GM21423 (cell line): ENCODE measurements at regions not wholly inside any gene's neighbourhood (a gene's known extent, or its start where the extent isn't known, plus 50 kb on each side); places are given as distances from the start of the nearest gene placed in this dataset.

ENCODE experiments used
- ATAC-seq: cut with Tn5 transposase; IDR thresholded peaks from one replicate; pipeline ENCODE4 v1.9.1; 2021; ENCODE audit warnings: mild to moderate bottlenecking, moderate library complexity; ENCODE audit not compliant: unreplicated experiment

GRCh38 chr15:96414875-96415274 lies 84.4 kb downstream of the NR2F2 start:
- no peak for ATAC-seq

- ATAC-seq: no peak
Observed at GRCh38 chr15:96415513-96416217, 85.2 kb downstream of the NR2F2 start.

DNA sequence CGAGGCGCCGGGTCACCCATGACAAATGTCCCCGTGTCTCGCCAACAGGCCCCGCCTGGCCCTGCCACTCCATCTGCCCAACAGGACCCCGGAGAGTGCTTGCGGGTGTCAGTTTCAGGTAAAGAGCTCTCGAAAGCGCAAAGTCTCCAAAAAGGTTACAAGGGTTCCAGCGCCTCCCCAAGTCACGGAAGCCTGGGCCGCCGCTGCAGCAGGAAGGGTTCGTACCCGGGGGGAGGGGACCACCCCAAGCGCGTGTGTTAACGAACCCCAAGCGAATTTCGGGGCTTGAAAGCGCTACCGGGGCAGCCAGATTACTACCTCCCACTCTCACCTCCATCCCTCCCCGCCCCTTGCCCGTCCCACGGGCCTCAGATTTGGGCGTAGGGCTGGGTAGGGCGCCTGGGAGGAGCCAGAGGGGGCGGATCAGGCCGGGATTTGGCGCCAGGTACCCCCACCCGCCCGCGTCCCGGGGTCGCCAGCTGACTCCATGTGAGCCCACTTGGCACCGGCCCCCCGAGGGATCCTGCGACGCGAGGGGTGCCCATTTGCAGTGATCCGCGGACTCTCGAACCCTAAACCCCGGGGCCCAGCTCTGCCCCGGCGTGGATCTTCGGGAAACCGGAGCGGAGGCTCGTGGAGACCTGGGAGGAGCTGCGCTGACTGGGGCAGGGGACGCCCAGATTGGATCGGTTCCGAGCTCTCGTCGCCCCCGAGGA lies 85.9 kb downstream of the NR2F2 start:
- no peak for ATAC-seq

DNA sequence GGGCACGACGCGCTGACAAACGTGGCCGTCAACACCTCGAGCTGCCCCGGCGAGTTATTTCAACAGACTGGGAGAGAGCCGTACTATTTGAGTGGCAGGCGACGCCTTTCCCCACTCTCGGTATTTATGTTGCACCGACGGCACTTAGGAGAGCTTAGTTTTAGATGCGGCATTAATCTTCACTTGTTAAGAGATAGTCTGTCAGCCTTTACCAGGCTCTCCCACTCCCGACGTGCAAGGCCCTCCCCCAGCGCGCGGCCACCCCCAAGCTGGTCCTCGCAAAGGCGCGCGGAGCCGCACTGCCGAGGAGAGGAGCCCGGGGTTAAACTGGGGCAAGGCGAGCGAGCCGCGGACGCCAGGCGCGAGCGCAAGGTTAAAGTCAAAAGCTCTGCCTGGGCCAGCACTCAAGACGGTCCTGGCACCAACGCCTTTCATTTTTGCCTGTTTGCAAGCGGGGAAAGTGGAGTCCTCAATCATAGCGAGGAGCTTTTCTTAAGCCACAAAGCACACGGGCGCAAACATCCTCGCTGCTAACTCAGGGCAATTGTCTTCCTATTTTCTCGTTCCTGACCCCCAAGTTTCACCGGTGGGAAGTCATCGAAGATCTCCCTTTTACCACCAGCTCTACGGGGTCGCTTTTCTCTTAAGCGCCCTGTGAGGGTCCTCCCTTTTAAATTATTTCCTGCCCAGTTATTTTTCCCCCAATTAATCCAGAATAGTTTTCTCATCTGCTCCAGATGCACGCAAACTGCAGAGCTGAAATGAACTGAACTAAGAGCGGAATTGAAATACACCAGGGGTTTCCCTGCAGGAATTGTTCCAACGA lies 86.6 kb downstream of the NR2F2 start:
- no peak for ATAC-seq

DNA sequence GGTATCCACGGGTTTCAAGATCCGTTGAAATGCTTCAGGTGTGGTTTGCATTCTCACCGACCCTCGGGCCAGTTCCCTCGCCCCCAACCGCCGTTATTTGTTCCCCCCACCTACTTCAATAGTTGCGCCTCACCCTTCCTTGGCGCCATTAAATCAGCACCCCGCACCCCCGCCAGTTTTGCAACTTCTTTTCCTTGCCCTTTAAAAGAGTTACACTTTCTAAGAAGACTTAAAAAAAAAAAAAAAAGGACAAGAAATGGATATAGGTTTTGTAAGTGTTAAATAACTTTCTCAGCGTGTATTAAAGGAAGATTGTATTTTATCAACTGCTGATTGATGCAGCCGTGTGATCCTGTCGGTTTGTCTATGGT lies 87.2 kb downstream of the NR2F2 start:
- no peak for ATAC-seq

DNA sequence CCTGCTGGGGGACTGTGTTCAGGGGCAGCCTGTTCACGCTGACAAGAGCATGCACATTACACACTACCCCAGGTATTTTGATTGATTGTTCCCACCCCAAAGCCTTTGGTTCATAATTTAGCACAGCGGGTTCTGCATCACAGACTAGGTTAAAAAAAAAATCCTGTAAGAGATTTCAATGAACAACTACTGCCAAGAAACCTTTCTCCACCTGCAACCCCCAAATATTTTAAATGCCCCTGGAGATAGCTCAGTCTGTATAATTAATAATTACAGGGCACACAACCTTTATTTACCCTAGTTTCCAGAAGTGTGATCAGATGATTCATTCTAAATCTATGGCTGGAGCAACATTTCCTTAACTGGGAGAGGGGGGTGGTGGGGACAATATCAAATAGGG lies 87.6 kb downstream of the NR2F2 start:
- no peak for ATAC-seq

- no peak for ATAC-seq
Observed at GRCh38 chr15:96421178-96421601, 90.7 kb downstream of the NR2F2 start.

- no peak for ATAC-seq
Observed at GRCh38 chr15:96422125-96422524, 91.6 kb downstream of the NR2F2 start.

DNA sequence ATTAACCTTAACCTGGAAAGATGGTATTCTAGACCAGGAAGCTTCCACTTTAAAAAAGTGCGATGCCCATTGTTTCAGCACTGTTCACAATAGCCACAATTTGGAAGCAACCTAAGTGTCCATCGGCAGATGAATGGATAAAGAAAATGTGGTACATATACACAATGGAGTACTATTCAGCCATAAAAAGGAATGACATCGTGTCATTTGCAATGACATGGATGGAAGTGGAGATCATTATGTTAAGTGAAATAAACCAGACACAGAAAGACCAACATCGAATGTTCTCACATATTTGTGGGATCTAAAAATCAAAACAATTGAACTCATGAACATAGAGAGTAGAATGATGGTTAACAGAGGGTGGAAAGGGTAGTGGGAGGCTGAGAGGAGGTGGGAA lies 94.2 kb downstream of the NR2F2 start:
- ATAC-seq: no peak

GRCh38 chr15:96428742-96429141 lies 98.2 kb downstream of the NR2F2 start:
- ATAC-seq: no peak

DNA sequence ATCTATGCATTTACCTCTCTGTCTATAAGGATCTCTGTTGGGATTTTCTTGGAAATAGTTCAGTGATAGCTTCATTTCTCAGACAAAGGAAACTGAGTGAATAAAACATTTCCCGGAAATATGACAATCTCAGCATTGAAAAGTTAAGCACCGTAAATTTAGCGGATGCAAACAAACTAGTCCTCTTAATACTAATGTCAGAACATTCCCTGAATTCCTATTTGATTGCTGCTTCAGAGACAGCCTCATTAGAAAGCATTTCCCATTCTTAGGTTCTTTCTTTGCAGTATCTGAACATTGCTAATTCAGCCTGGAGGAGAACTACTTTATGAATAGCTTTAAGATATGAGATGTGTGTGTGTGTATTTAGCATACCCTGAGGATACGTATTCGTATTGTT lies 101.3 kb downstream of the NR2F2 start:
- no peak for ATAC-seq

DNA sequence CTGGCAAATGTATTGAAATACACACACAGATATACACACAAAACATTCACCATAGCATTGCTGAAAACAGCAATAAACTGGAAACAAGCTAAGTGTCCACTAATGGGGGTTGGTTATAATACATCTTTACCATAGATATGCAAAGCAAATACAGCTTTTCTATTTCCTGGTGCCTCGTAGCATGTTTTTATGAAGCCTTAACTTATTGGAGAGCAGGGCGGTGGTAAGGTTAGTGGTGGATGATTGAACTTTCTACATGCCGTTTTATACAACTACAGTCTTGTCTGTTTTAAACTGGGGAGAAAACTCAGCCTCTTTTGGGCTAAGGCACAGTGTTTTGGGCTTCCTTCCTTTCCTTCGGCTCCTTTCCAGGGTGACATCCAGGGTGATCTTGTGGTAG lies 104.5 kb downstream of the NR2F2 start:
- no peak for ATAC-seq

DNA sequence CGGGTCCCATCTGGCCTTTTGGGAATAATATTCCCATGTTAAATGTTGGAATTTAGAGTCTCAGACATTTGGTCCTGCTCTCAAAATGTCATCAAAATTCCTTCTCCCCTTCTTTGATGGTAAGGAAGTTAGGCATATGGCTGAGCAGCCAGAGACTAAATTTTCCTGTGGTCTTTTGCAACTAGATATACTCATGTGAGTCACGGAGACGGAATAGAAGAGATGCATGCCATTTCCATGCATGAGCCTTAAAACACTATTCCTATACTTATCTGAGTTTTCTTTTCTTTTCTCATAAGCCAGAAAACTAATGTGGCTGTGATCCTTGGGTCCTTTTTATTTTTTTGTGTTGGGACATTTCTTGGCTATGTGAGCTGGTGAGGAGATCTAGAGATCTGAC lies 105.3 kb downstream of the NR2F2 start:
- no peak for ATAC-seq

GRCh38 chr15:96440978-96441377 lies 110.5 kb downstream of the NR2F2 start:
- ATAC-seq: no peak

GRCh38 chr15:96442076-96442475 lies 111.6 kb downstream of the NR2F2 start:
- no peak for ATAC-seq

- ATAC-seq: no peak
Observed at GRCh38 chr15:96444865-96445264, 114.4 kb downstream of the NR2F2 start.

GRCh38 chr15:96448923-96449322 lies 118.4 kb downstream of the NR2F2 start:
- no peak for ATAC-seq

DNA sequence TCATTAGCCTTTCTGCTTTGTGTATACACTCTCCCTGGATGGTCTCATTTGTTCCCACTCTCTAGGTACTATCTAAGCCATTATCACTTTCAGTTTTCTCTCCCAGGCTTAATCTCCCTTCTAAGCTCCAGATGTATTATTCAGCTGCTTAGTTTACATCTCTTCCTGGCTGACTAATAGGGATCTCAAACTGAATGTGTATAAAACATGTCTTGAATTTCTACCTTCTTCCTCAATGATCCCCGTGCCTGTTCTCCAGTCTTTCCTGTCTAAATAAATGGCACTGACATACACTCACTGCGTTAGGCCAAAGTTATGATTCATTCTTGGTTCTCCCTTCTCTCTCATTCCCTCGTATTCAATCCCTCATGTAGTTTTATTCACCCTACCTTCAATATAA lies 127.3 kb downstream of the NR2F2 start:
- no peak for ATAC-seq

DNA sequence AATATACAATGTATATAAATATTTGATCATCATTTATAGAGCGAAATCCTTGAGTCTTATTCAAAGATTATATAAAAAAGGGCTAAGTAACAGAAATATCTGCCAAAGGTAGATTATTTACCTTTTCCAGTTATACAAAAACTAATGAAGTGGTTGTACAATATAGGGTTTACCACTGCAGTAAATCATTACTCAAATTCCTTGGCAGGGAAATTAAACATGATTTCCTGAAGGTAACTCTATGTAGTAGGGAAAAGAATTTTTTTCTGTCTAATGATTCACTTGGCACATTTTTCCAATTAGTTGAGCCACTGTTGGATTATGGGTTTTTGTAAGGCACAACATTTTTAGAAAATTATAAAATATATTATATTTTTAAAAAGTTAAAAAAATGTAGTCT lies 129.6 kb downstream of the NR2F2 start:
- ATAC-seq: no peak

DNA sequence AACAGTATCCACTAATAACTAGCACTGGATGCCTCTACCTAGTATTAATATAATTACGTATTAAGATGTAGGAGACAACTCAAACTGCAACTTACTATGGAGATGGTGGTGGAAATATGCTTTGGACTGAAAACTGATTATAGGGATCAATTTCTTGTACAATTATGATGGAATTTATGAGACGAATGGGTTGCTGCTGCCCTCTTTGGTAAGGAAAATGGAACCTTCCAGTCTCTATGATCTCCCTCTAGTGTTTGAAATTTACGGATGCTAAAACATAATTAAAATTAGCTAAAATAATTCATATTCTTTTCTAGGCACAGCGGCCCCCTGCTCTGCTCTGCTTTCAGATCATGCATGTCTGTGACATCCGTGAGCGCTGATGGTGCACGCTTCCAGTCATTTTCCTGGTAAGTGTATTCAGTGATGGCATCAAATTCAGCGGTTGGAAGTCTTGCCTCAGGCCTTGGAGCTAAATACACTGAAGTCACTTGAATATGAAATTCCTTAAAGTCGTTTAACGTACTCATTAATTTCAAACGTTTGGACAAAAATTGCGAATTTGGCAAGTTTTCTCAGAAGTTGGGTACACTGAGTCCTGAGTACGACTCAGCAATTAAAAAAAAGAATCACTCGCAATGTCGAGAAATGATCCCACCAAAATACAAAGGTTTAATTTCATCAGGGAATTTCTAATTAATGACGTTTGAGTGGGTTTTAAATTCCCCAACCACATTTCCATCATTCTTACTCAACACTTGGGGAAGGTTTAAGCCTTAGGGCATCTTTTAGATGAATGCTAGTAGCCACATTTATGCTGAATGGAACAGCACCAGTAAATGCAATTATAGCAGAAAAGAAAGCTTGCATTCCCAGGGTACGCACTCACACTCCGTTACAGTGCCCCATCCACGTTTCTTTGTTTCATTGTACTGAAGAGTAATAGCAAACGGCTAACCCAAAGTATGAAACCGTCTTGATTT lies 132.6 kb downstream of the NR2F2 start:
- no peak for ATAC-seq
